GM21515 (cell line): ENCODE measurements at regions not wholly inside any gene's neighbourhood (a gene's known extent, or its start where the extent isn't known, plus 50 kb on each side); places are given as distances from the start of the nearest gene placed in this dataset.
"Not testable (repeated sequence)": the region's sequence is repeated elsewhere in the genome, so short reads cannot be mapped to it uniquely, and the experiment has no call there.

Experiments
- ATAC-seq: cut with Tn5 transposase; IDR thresholded peaks from one replicate; pipeline ENCODE4 v1.9.1; 2021; ENCODE audit not compliant: unreplicated experiment

DNA sequence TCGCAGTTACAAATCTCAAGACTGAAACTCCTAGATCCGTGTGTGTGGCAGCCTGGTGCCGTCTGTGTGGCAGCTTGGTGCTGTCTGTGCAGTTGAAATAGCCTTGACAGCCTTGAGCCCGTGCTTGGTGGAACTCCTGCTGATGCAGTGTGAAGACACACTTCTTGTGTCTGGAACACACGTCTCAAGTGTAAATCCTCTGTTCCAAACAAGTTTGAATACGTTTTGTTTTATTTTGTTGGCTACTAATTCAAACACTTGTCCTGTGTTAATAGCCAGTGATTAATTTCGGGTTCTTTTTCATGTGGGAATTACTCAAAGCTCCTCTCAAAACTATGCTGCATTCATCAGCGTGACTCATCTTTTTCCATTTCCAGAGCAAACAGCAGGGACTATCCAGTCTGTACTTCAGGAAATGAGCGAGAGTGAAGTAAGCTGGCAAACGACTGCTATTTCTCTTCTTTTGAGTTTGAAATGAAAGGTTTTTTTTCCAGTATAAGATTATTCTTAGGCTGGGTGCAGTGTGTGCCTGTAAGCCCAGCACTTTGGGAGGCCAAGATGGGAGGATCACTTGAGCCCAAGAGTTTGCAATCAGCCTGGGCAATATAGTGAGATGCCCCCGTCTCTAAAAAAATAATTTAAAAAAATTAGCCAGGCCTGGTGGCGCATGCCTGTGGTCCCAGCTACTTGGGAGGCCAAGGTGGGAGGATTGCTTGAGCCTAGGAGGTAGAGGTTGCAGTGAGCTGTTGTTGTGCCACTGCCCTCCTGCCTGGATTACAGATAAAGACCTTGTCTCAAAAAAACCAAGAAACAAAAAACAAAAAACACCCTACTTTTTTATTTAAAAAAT is 152.9 kb downstream of the SPP2 start:
- no peak for ATAC-seq

- no peak for ATAC-seq
Measured at GRCh38 chr2:234202601-234203000, 152.1 kb downstream of the SPP2 start.

GRCh38 chr2:234199996-234200395 is 149.5 kb downstream of the SPP2 start:
- no peak for ATAC-seq

GRCh38 chr2:234198976-234199375 is 148.5 kb downstream of the SPP2 start:
- no peak for ATAC-seq

- ATAC-seq, result no peak
Measured at GRCh38 chr2:234195516-234195915, 145.0 kb downstream of the SPP2 start.

DNA sequence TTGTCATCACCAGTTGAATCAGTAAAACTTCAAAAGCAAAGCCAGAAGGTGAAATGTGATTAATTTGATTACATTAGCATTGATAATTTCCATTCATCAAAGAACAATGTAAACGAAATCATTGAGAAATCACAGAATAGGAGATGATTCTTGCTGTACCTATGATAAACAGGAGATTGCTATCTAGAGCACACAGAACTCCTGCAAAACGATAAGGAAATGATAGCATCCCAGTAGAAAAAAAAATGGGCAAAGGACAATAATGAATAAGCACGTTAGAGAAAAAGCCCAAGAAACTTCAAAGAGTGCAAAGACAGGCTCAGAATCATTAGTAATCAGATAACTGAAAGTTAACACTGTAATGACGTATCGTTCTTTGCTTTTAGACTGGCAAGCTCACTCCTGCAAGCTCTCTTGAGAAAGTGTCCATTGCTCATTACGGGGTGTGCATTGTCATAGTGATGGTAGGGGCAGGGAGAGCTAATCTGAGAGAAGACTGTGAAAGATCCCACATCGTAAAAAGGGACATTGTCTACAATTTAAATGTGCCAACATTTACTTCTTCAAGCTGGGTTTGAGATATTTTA is 143.6 kb downstream of the SPP2 start:
- ATAC-seq, result no peak

GRCh38 chr2:234191819-234192407 is 141.4 kb downstream of the SPP2 start:
- no peak for ATAC-seq

DNA sequence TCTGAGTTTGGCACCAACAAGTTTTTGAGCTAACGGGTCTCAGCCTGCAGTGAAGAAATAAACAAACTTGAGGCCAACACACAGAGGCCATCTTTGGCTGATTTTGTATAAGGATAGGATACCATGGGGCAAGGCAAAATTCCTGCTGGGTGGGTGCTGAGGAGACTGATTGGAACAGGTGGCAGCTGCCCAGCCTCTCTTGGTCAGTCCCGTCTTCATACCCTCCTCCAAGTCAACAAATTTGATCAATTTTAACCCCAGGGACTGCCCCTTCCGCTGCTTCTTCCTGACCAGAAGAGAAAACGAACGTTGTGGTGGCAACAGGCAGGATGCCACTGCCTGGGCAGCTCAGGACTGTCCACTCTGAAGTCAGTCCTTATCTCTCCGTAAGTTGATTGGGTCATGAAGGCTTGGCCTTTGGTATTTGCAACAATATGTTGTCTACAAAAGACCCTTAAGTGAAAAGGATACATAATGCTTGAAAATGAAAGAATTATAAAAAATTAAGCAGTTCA is 139.3 kb downstream of the SPP2 start:
- no peak for ATAC-seq

- ATAC-seq, result no peak
Measured at GRCh38 chr2:234189230-234189629, 138.7 kb downstream of the SPP2 start.

DNA sequence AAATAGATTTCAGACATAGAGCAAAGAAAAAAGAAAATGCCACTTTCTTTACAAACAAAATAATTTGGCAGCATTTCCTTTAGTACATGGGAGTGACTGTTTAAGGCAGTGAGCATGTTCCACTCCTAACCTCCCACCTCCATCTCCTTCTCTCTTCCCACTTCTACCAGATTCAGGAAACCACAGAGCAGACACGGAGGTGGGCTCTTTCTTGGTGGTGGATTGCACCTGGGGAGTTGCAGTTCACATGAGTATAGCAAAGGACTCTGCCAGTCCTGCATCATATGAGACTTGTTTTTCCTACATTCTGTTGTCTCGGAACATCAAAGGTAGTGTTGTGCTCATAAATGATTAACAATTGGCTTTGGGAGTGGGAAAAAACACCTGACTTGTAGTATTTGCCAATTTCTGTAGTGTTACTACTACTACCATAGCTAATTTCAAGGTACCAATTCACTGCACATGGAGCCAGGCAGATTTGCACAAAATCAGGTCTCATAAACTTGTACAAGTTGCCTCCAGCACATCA is 137.2 kb downstream of the SPP2 start:
- ATAC-seq, result no peak

- ATAC-seq, result no peak
Measured at GRCh38 chr2:234181121-234181520, 130.6 kb downstream of the SPP2 start.

- no peak for ATAC-seq
Measured at GRCh38 chr2:234179031-234179363, 128.5 kb downstream of the SPP2 start.

GRCh38 chr2:234178330-234179030 is 128.0 kb downstream of the SPP2 start:
- ATAC-seq, result no peak

- ATAC-seq, result no peak
Measured at GRCh38 chr2:234175649-234176048, 125.1 kb downstream of the SPP2 start.

DNA sequence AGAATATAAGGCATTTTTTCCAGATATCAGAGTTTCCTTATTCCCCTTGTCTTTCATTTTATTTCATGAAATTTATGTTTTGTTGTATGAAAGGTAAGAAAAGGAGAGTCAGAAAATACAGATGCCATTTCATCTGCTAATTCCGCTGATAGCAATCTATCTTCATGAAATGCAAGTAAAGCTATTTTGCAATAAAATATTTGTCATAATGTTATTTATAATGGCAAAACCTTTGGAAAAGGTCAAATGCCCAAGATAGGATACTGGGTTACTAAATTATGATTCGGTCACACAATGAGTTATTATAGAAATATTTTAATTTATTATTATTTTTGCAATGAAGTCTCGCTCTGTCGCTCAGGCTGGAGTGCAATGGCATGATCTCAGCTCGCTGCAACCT is 124.2 kb downstream of the SPP2 start:
- ATAC-seq, result no peak

DNA sequence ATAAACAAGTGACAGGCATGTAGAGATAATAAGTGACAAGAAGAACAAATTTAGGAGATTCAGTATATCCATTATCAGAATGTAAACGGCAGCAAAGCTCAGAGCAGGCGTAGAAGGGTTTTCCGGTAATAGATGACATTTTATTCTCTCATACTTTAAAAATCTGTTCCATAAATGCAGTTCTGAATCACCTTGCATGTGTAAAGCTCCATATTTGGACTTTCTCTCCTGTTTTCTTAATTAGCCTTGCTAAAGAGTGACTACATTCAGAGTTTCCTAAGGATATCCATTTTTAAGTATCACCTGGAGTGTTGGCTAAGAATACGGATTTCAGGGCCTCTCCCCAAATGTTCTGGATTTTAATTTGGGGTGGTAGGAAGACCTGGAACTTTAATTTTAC is 122.0 kb downstream of the SPP2 start:
- no peak for ATAC-seq

DNA sequence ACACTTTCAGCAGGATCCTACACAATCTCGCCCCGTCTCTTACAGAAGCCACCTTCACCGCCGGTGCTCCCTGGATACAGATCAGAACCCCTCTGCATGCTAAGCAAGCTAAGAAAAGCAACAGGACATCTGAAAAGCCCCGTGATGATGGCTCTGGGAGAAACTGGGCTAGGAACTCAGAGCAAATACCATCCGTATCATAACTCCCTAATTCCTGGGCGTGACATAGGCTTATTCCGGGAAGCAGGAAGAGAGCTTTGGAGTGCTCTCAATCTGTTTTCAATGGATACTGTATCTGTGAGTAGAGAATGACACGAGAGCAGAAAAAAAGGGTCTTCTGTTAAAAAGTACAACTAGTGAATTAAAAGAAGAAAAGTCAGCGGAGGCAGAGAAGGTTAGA is 121.6 kb downstream of the SPP2 start:
- no peak for ATAC-seq

DNA sequence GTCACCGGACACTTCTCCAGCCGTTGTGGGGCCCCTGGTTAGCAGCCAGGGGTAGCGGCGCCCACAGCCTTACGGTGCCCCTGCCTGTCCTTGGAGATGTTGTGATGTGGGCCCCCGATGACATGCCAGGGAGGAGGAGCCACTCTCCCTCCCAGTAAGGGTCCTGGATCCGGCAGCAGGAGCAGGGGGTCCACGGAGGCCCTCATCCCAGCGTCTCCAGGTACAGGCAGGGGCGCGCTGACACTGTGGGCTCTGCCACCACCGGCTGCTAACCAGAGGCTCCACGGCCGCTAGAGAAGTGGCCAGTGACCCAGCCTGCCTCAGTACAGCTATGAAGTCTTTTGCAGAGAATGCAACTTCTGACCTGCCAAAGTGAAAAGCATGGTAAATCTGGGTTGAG is 121.2 kb downstream of the SPP2 start:
- ATAC-seq, result no peak

DNA sequence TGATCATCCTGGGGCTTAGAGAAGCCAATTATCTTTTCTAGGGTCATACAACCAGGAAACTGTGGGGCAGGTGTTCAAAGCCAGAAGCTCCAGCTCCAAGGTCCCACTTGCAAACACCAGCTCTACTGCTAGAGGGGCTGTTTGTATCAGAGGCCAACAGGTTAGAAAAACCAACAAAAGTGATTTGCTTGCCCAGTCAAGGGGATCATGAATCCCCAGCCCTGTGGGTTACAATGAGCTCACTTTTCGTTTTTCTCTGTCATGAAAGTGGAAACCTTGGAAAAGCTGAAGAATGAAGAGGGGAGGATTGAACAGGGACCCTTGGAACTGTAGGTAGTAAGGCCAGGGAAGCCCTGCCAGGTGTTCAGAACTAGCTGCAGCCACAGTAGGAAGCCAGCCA is 119.2 kb downstream of the SPP2 start:
- no peak for ATAC-seq

- ATAC-seq, result not testable (repeated sequence)
Measured at GRCh38 chr2:234168605-234169570, 118.4 kb downstream of the SPP2 start.
